Activated T-helper 2 cell treated with anti-CD3 and anti-CD28 coated beads, Interferon-gamma antibody, Interleukin-2, Interleukin-4, amounts not matched to agents 10 μg/mL and 5 μg/mL and 100 μg/mL, durations not matched to agents 14 hours and 24 hours and 36 hours (primary cell): ENCODE measurements at regions not wholly inside any gene's neighbourhood (a gene's known extent, or its start where the extent isn't known, plus 50 kb on each side); places are given as distances from the start of the nearest gene placed in this dataset.
"Not testable (repeated sequence)": the region's sequence is repeated elsewhere in the genome, so short reads cannot be mapped to it uniquely, and the experiment has no call there.

Source experiments
- DNase-seq: peaks from one replicate; pipeline ENCODE4 v3.0.0; 2021; ENCODE audit warnings: low spot score
- H3K27ac Mint-ChIP-seq: one replicate; pipeline ENCODE4 v1.8.0; 2021; ENCODE audit warnings: mixed read lengths
- H3K27me3 Mint-ChIP-seq: one replicate; pipeline ENCODE4 v1.8.0; 2021; ENCODE audit warnings: low read depth, mixed read lengths
- H3K36me3 Mint-ChIP-seq: one replicate; pipeline ENCODE4 v1.8.0; 2021; ENCODE audit warnings: low read depth, mixed read lengths
- H3K4me1 Mint-ChIP-seq: one replicate; pipeline ENCODE4 v1.8.0; 2021; ENCODE audit warnings: low read depth, mixed read lengths
- H3K4me3 Mint-ChIP-seq: one replicate; pipeline ENCODE4 v1.8.0; 2021; ENCODE audit warnings: low read depth, mild to moderate bottlenecking, moderate library complexity, mixed read lengths
- H3K9me3 Mint-ChIP-seq: one replicate; pipeline ENCODE4 v1.8.0; 2021; ENCODE audit warnings: mixed read lengths
- intact Hi-C: fragments of 100-400 bp; cut with micrococcal nuclease; formaldehyde crosslinking; loops from one replicate; pipeline ENCODE4 v1.15.1; 2023

GRCh38 chr10:65053397-65053796 lies 1532.2 kb downstream of the REEP3 start:
- H3K27me3 Mint-ChIP-seq, H3K4me1 Mint-ChIP-seq, H3K36me3 Mint-ChIP-seq, H3K27ac Mint-ChIP-seq, H3K4me3 Mint-ChIP-seq, DNase-seq, intact Hi-C loops: not testable (repeated sequence)
- H3K9me3 Mint-ChIP-seq = peaks cover 21% of the 10 kb centered on the region

- H3K4me3 Mint-ChIP-seq, DNase-seq, H3K27ac Mint-ChIP-seq, H3K27me3 Mint-ChIP-seq, intact Hi-C loops, H3K4me1 Mint-ChIP-seq, H3K36me3 Mint-ChIP-seq: not testable (repeated sequence)
- peaks cover 21% of the 10 kb centered on the region for H3K9me3 Mint-ChIP-seq
Measured at GRCh38 chr10:65053831-65054351, 1532.7 kb downstream of the REEP3 start.

DNA sequence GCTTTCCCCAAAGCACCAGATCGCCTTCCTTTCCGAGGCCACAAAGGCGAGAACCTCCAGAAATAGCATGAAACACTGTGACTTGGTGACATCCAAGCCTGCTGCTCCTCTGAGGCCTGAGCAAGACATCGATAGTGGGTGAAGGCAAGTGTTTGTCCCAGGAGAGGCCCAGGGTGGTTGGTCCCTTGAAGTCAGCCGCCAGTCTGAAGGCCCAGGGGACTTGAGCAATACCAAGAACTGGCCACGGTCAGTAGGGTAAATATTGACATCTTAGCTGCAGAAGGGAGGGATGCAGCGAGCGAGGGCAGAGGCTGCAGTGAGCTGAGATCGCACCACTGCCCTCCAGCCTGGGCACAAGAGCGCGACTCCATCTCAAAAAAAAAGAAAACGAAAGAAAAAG lies 1533.5 kb downstream of the REEP3 start:
- H3K9me3 Mint-ChIP-seq = peaks cover 21% of the 10 kb centered on the region
- intact Hi-C loops, H3K4me3 Mint-ChIP-seq, H3K27me3 Mint-ChIP-seq, H3K27ac Mint-ChIP-seq, H3K36me3 Mint-ChIP-seq, DNase-seq, H3K4me1 Mint-ChIP-seq: not testable (repeated sequence)

GRCh38 chr10:65065278-65065677 lies 1544.1 kb downstream of the REEP3 start:
- intact Hi-C loops = no loop called here
- no peak for DNase-seq
- Mint-ChIP-seq H3K9me3 (peaks cover 8% of the 10 kb centered on the region), H3K27me3 (no peaks in the 10 kb centered on the region), H3K27ac (no peak overlapping the region), H3K36me3 (no peaks in the 10 kb centered on the region), H3K4me1 (no peaks in the 10 kb centered on the region), H3K4me3 (no peak overlapping the region)

DNA sequence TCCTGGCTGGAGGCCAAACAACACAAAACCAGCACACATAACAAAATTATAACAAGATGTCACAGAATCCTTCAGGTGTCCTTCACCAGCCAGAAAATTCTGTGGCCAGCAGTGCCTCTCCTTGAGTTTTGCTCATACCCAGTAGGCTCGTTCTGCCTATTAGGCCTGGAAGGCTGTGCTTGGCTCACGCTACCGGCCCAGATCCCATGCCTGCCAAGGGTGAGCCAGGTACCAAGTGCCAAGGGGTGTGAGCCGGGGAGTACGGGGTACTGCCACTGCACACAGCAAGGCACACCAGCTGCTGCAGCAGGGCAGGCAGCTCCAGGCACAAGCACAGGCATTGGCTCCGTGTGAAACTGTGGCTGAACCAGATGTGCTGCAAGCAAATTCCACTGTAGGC lies 1562.0 kb downstream of the REEP3 start:
- H3K27me3 Mint-ChIP-seq = no peaks in the 10 kb centered on the region
- DNase-seq = no peak
- H3K4me1 Mint-ChIP-seq = no peaks in the 10 kb centered on the region
- peaks cover 22% of the 10 kb centered on the region for H3K9me3 Mint-ChIP-seq
- intact Hi-C loops = no loop called here
- H3K4me3 Mint-ChIP-seq = no peak overlapping the region
- no peaks in the 10 kb centered on the region for H3K36me3 Mint-ChIP-seq
- H3K27ac Mint-ChIP-seq = no peak overlapping the region

GRCh38 chr10:65090991-65091390 lies 1569.8 kb downstream of the REEP3 start:
- H3K4me1 Mint-ChIP-seq = no peaks in the 10 kb centered on the region
- no peaks in the 10 kb centered on the region for H3K27me3 Mint-ChIP-seq
- H3K27ac Mint-ChIP-seq = no peak overlapping the region
- DNase-seq = no peak
- no peaks in the 10 kb centered on the region for H3K36me3 Mint-ChIP-seq
- peaks cover 11% of the 10 kb centered on the region for H3K9me3 Mint-ChIP-seq
- H3K4me3 Mint-ChIP-seq = no peak overlapping the region
- intact Hi-C loops = no loop called here

GRCh38 chr10:65100146-65100545 lies 1578.9 kb downstream of the REEP3 start:
- intact Hi-C loops = no loop called here
- no peak overlapping the region for H3K27ac Mint-ChIP-seq
- no peaks in the 10 kb centered on the region for H3K27me3 Mint-ChIP-seq
- H3K36me3 Mint-ChIP-seq = no peaks in the 10 kb centered on the region
- DNase-seq = no peak
- no peak overlapping the region for H3K4me3 Mint-ChIP-seq
- H3K4me1 Mint-ChIP-seq = no peaks in the 10 kb centered on the region
- peaks cover 15% of the 10 kb centered on the region for H3K9me3 Mint-ChIP-seq

GRCh38 chr10:65100881-65101280 lies 1579.7 kb downstream of the REEP3 start:
- DNase-seq, H3K4me3 Mint-ChIP-seq, H3K4me1 Mint-ChIP-seq, H3K27ac Mint-ChIP-seq, intact Hi-C loops, H3K36me3 Mint-ChIP-seq, H3K27me3 Mint-ChIP-seq: not testable (repeated sequence)
- H3K9me3 Mint-ChIP-seq = peaks cover 16% of the 10 kb centered on the region

GRCh38 chr10:65110009-65110408 lies 1588.8 kb downstream of the REEP3 start:
- intact Hi-C loops = no loop called here
- Mint-ChIP-seq H3K36me3 (no peaks in the 10 kb centered on the region), H3K9me3 (peaks cover 34% of the 10 kb centered on the region), H3K27ac (no peak overlapping the region), H3K4me3 (no peak overlapping the region), H3K27me3 (no peaks in the 10 kb centered on the region), H3K4me1 (no peaks in the 10 kb centered on the region)
- DNase-seq = no peak

- DNase-seq, H3K36me3 Mint-ChIP-seq, H3K4me1 Mint-ChIP-seq, intact Hi-C loops, H3K27me3 Mint-ChIP-seq, H3K4me3 Mint-ChIP-seq, H3K27ac Mint-ChIP-seq: not testable (repeated sequence)
- peaks cover 30% of the 10 kb centered on the region for H3K9me3 Mint-ChIP-seq
Measured at GRCh38 chr10:65111059-65111458, 1589.9 kb downstream of the REEP3 start.

DNA sequence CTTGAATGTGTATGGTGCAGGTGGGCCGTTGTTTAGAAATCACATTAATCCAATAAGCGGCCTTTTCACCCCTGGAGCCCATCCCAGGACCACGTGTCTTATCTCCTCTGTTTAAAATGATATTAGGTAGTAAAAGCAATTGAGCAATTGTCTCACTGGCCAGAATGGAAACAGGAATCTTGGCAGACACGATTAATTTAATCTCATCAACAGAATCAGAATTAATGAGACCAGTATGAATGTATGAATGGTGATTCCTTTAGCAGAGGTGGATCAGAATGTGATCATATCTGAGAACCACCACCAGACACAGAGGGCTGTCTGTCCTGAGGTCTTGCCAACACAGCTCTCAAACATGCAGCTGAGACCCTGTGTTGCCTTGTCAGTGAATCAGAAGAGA lies 1591.4 kb downstream of the REEP3 start:
- DNase-seq = no peak
- H3K9me3 Mint-ChIP-seq = peaks cover 33% of the 10 kb centered on the region
- no peaks in the 10 kb centered on the region for H3K4me1 Mint-ChIP-seq
- no peak overlapping the region for H3K27ac Mint-ChIP-seq
- H3K27me3 Mint-ChIP-seq = no peaks in the 10 kb centered on the region
- no peak overlapping the region for H3K4me3 Mint-ChIP-seq
- no peaks in the 10 kb centered on the region for H3K36me3 Mint-ChIP-seq
- intact Hi-C loops = no loop called here

GRCh38 chr10:65123120-65123519 lies 1601.9 kb downstream of the REEP3 start:
- H3K4me1 Mint-ChIP-seq = no peaks in the 10 kb centered on the region
- H3K27ac Mint-ChIP-seq = no peak overlapping the region
- no peaks in the 10 kb centered on the region for H3K27me3 Mint-ChIP-seq
- no peak overlapping the region for H3K4me3 Mint-ChIP-seq
- H3K36me3 Mint-ChIP-seq = no peaks in the 10 kb centered on the region
- DNase-seq = no peak
- intact Hi-C loops = no loop called here
- H3K9me3 Mint-ChIP-seq = peaks cover 28% of the 10 kb centered on the region

GRCh38 chr10:65125212-65125611 lies 1604.0 kb downstream of the REEP3 start:
- no peaks in the 10 kb centered on the region for H3K27me3 Mint-ChIP-seq
- H3K4me3 Mint-ChIP-seq = no peak overlapping the region
- no peaks in the 10 kb centered on the region for H3K36me3 Mint-ChIP-seq
- intact Hi-C loops = no loop called here
- no peak for DNase-seq
- no peaks in the 10 kb centered on the region for H3K4me1 Mint-ChIP-seq
- H3K9me3 Mint-ChIP-seq = peaks cover 23% of the 10 kb centered on the region
- H3K27ac Mint-ChIP-seq = no peak overlapping the region

GRCh38 chr10:65126288-65126687 lies 1605.1 kb downstream of the REEP3 start:
- intact Hi-C loops = no loop called here
- Mint-ChIP-seq H3K9me3 (peaks cover 14% of the 10 kb centered on the region), H3K36me3 (no peaks in the 10 kb centered on the region), H3K27ac (no peak overlapping the region), H3K4me3 (no peak overlapping the region), H3K27me3 (no peaks in the 10 kb centered on the region), H3K4me1 (no peaks in the 10 kb centered on the region)
- no peak for DNase-seq
